PFSK-1 (cell line): ENCODE measurements at regions not wholly inside any gene's neighbourhood (a gene's known extent, or its start where the extent isn't known, plus 50 kb on each side); places are given as distances from the start of the nearest gene placed in this dataset.

Experiments
- FOXP2 ChIP-seq: optimal IDR thresholded peaks from 2 replicates; pipeline ENCODE3; 2011; ENCODE audit warnings: borderline replicate concordance, control low read depth, inconsistent platforms; ENCODE audit not compliant: insufficient read depth; ENCODE audit errors: extremely low read length, extremely low read depth
- POLR2AphosphoS5 ChIP-seq: IDR thresholded peaks from 2 replicates; pipeline ENCODE4 v1.6.1; 2012; ENCODE audit warnings: low read depth, mild to moderate bottlenecking, control low read depth, low read length, moderate library complexity
- SIN3A ChIP-seq: IDR thresholded peaks from 2 replicates; pipeline ENCODE4 v1.6.1; 2012; ENCODE audit warnings: mild to moderate bottlenecking, low read length, moderate library complexity, borderline replicate concordance; ENCODE audit not compliant: insufficient read depth
- TAF1 ChIP-seq: IDR thresholded peaks from 2 replicates; pipeline ENCODE4 v1.6.1; 2012; ENCODE audit warnings: low read length, control low read depth, borderline replicate concordance; ENCODE audit not compliant: insufficient read depth
- TF ChIP-seq, protein P1 (sequence below), 2 experiments: IDR thresholded peaks; 2 replicates each; pipeline versions ENCODE4 v1.6.1 to v1.8.0; 2011 to 2012; ENCODE audit warnings: low read depth in 2 of 2, low read length in 2 of 2, control low read depth in 1 of 2, inconsistent platforms in 1 of 2, mild to moderate bottlenecking in 1 of 2, moderate library complexity in 1 of 2; ENCODE audit not compliant: insufficient read depth in 1 of 2

DNA sequence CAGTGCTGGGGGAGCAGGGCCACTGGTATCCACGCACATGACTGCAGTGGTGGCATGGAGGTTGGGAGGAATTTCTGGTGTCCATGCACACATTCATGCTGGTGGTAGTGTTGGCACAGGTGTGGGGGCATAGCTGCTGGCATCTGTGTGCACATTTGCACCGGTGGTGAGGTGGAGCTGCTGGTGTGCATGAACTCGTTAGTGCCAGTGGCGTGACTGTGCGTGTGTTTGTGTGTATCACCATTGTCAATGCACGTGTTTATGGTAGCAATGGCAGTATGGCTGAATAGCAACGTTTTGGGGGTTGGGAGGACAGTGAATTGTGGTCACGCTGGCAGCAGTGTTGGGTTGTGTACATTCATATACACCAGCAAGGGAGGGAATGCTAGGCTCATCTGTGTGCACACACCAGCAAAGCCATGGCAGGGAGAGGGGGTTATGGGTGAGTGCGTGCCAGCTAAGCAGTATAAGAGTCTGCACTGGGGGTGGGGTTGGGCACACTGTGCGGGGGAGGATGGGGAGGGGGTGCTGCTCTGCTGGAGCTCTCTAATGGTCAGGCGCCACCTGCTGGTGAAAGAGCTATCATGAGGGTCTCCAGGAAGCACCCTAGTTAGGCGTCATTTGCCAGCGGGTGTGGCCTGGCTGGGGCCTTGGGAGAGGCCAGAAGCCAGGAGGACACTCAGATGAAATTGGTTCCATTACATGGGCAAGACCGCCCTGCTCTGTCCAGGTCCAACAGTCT is 626.1 kb upstream of the ID4 start:
- TF ChIP-seq, protein P1, sequence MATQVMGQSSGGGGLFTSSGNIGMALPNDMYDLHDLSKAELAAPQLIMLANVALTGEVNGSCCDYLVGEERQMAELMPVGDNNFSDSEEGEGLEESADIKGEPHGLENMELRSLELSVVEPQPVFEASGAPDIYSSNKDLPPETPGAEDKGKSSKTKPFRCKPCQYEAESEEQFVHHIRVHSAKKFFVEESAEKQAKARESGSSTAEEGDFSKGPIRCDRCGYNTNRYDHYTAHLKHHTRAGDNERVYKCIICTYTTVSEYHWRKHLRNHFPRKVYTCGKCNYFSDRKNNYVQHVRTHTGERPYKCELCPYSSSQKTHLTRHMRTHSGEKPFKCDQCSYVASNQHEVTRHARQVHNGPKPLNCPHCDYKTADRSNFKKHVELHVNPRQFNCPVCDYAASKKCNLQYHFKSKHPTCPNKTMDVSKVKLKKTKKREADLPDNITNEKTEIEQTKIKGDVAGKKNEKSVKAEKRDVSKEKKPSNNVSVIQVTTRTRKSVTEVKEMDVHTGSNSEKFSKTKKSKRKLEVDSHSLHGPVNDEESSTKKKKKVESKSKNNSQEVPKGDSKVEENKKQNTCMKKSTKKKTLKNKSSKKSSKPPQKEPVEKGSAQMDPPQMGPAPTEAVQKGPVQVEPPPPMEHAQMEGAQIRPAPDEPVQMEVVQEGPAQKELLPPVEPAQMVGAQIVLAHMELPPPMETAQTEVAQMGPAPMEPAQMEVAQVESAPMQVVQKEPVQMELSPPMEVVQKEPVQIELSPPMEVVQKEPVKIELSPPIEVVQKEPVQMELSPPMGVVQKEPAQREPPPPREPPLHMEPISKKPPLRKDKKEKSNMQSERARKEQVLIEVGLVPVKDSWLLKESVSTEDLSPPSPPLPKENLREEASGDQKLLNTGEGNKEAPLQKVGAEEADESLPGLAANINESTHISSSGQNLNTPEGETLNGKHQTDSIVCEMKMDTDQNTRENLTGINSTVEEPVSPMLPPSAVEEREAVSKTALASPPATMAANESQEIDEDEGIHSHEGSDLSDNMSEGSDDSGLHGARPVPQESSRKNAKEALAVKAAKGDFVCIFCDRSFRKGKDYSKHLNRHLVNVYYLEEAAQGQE (IDR thresholded peaks at IDR 0.05; ENCODE audit: insufficient read depth in 1 of 2, low read depth in 2 of 2, low read length in 2 of 2): no peak
- TF ChIP-seq POLR2AphosphoS5 (no peak), TAF1 (no peak), SIN3A (no peak), FOXP2 (no peak)
